ENCODE measurements at regions not wholly inside any gene's neighbourhood (a gene's known extent, or its start where the extent isn't known, plus 50 kb on each side); places are given as distances from the start of the nearest gene placed in this dataset.

DNA sequence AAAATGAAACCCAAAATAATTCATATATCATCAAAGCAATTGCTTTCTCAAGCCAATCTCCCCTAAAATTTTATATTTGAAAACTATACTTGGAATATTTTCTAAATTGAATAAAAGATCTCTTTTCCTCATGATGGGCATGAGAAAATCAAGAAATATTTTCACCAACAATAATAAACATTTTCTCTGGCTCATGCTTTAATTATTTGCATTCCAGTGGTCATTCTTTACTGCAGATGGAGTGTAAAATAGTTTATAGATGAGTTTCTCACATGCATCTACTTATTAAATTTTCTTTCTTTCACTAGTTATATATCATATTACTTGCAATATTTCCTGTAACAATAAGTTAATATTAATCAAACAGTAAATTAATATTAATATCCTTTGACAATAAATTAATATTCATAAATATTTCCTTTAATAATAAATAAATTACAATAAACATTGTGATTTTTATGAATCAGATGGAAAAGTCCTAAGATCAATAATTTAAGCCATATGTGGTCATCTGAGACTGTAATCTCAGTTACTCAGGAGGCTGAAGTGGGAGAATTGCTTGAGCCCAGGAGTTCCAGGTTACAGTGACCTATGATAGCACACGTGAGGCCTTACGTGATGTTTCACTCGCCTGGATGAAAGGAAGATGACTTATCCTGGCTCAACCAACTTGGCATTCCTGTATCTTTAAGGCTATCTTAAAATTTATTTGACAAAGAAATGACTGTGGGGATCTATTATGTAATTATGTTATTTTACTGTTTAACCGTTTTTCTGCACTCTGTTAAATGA is 958.8 kb downstream of the ZPLD1 start:
- Histone ChIP-seq H3K36me3 (no peaks in the 10 kb centered on the region), H3K4me1 (no peaks in the 10 kb centered on the region), H3K27me3 (no peaks in the 10 kb centered on the region), H3K9me3 (no peaks in the 10 kb centered on the region), H3K27ac (no peak overlapping the region), H3K4me3 (no peak overlapping the region)
- DNase-seq (ENCODE audit: extremely low spot score in 2 of 2): no peak
- intact Hi-C loops (cut with DNase I): no loop called here
- TF ChIP-seq POLR2AphosphoS5 (IDR thresholded peaks at IDR 0.05; ENCODE audit: insufficient read depth in 1 of 2, low read depth in 1 of 2) (no peak), POLR2A (IDR thresholded peaks at IDR 0.05) (no peak)
- TF ChIP-seq, protein P1, sequence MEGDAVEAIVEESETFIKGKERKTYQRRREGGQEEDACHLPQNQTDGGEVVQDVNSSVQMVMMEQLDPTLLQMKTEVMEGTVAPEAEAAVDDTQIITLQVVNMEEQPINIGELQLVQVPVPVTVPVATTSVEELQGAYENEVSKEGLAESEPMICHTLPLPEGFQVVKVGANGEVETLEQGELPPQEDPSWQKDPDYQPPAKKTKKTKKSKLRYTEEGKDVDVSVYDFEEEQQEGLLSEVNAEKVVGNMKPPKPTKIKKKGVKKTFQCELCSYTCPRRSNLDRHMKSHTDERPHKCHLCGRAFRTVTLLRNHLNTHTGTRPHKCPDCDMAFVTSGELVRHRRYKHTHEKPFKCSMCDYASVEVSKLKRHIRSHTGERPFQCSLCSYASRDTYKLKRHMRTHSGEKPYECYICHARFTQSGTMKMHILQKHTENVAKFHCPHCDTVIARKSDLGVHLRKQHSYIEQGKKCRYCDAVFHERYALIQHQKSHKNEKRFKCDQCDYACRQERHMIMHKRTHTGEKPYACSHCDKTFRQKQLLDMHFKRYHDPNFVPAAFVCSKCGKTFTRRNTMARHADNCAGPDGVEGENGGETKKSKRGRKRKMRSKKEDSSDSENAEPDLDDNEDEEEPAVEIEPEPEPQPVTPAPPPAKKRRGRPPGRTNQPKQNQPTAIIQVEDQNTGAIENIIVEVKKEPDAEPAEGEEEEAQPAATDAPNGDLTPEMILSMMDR (IDR thresholded peaks at IDR 0.05): no peak

DNA sequence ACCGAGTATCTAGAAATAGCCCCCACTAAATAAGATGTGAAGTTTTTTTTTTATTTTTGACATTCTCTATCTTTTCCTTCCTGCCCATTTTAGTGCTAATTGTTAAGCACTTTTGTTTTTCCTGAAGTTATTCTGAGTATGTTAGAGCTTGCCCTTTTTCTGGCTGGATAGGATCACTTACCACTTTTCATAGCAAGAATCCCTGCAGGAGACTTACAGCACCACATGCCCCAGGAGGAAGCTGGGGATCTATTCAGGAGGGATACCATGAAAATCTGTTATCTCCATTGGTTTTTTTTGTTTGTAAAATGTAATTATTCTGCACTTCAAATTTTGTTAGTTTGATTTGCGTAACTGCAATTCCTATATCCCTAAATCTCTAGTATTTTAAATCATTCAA is 968.4 kb downstream of the ZPLD1 start:
- no peak for DNase-seq (ENCODE audit: extremely low spot score in 2 of 2)
- H3K4me1 ChIP-seq: no peaks in the 10 kb centered on the region
- no peak overlapping the region for H3K4me3 ChIP-seq
- H3K27ac ChIP-seq: no peak overlapping the region
- H3K36me3 ChIP-seq: no peaks in the 10 kb centered on the region
- no peaks in the 10 kb centered on the region for H3K9me3 ChIP-seq
- TF ChIP-seq, protein P1 (IDR thresholded peaks at IDR 0.05): no peak
- TF ChIP-seq POLR2AphosphoS5 (IDR thresholded peaks at IDR 0.05; ENCODE audit: insufficient read depth in 1 of 2, low read depth in 1 of 2) (no peak), POLR2A (IDR thresholded peaks at IDR 0.05) (no peak)
- intact Hi-C loops (cut with DNase I): no loop called here
- no peaks in the 10 kb centered on the region for H3K27me3 ChIP-seq

GRCh38 chr3:103406320-103406850 is 971.6 kb downstream of the ZPLD1 start:
- Histone ChIP-seq H3K27ac (no peak overlapping the region), H3K4me3 (no peak overlapping the region), H3K36me3 (no peaks in the 10 kb centered on the region), H3K27me3 (no peaks in the 10 kb centered on the region), H3K9me3 (no peaks in the 10 kb centered on the region), H3K4me1 (no peaks in the 10 kb centered on the region)
- no peak for DNase-seq (ENCODE audit: extremely low spot score in 2 of 2)
- intact Hi-C loops (cut with DNase I): no loop called here
- TF ChIP-seq POLR2AphosphoS5 (IDR thresholded peaks at IDR 0.05; ENCODE audit: insufficient read depth in 1 of 2, low read depth in 1 of 2) (no peak), POLR2A (IDR thresholded peaks at IDR 0.05) (no peak)
- TF ChIP-seq, protein P1 (IDR thresholded peaks at IDR 0.05): no peak

- Histone ChIP-seq H3K27me3 (no peaks in the 10 kb centered on the region), H3K36me3 (no peaks in the 10 kb centered on the region), H3K27ac (no peak overlapping the region), H3K4me3 (no peak overlapping the region), H3K4me1 (no peaks in the 10 kb centered on the region), H3K9me3 (no peaks in the 10 kb centered on the region)
- TF ChIP-seq POLR2AphosphoS5 (IDR thresholded peaks at IDR 0.05; ENCODE audit: insufficient read depth in 1 of 2, low read depth in 1 of 2) (no peak), POLR2A (IDR thresholded peaks at IDR 0.05) (no peak)
- TF ChIP-seq, protein P1 (IDR thresholded peaks at IDR 0.05): no peak
- intact Hi-C loops (cut with DNase I): no loop called here
- no peak for DNase-seq (ENCODE audit: extremely low spot score in 2 of 2)
These were observed 975.4 kb downstream of the ZPLD1 start for GRCh38 chr3:103410231-103410630.

DNA sequence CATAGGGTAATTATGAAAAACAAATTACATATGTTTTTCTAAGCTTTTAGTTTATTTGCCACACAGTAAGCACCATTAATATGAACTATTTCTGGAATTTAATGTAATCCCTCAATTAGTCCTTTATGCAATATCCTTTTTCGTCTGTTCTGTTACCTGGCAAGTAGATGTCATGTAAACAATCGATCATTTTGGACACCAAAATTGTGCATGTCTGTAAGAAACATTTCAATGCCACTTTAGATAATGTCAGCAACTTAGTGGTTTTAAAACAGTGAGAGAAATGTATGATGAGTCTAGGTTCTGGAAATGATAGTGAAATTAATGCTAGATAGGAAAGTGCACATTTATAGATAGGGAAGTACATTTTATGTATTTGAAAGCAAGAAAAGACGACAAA is 986.6 kb downstream of the ZPLD1 start:
- no peaks in the 10 kb centered on the region for H3K27me3 ChIP-seq
- no peaks in the 10 kb centered on the region for H3K36me3 ChIP-seq
- no peak overlapping the region for H3K4me3 ChIP-seq
- TF ChIP-seq POLR2A (IDR thresholded peaks at IDR 0.05) (no peak), POLR2AphosphoS5 (IDR thresholded peaks at IDR 0.05; ENCODE audit: insufficient read depth in 1 of 2, low read depth in 1 of 2) (no peak)
- TF ChIP-seq, protein P1 (IDR thresholded peaks at IDR 0.05): no peak
- intact Hi-C loops (cut with DNase I): no loop called here
- H3K27ac ChIP-seq: no peak overlapping the region
- no peaks in the 10 kb centered on the region for H3K9me3 ChIP-seq
- DNase-seq (ENCODE audit: extremely low spot score in 2 of 2): no peak
- no peaks in the 10 kb centered on the region for H3K4me1 ChIP-seq
